ENCODE measurements at regions not wholly inside any gene's neighbourhood (a gene's known extent, or its start where the extent isn't known, plus 50 kb on each side); places are given as distances from the start of the nearest gene placed in this dataset.

GRCh38 chr12:115017346-115017745, 333.4 kb upstream of the TBX3 start:
- no peak for DNase-seq

- DNase-seq, result peak; percentile 66 to 69
Measured at GRCh38 chr12:115013236-115013981, 329.4 kb upstream of the TBX3 start.

GRCh38 chr12:115012861-115013235, 328.9 kb upstream of the TBX3 start:
- DNase-seq, result no peak

- no peak for DNase-seq
Measured at GRCh38 chr12:115011703-115012102, 327.7 kb upstream of the TBX3 start.

GRCh38 chr12:115010324-115010995, 326.5 kb upstream of the TBX3 start:
- no peak for DNase-seq

- no peak for DNase-seq
Measured at GRCh38 chr12:115008929-115009328, 325.0 kb upstream of the TBX3 start.

GRCh38 chr12:115004470-115005146, 320.6 kb upstream of the TBX3 start:
- DNase-seq, result no peak

- no peak for DNase-seq
Measured at GRCh38 chr12:115002434-115002833, 318.5 kb upstream of the TBX3 start.

GRCh38 chr12:115001571-115002180, 317.7 kb upstream of the TBX3 start:
- DNase-seq, result no peak

GRCh38 chr12:115000038-115000437, 316.1 kb upstream of the TBX3 start:
- DNase-seq, result no peak

- no peak for DNase-seq
Measured at GRCh38 chr12:114998750-114999128, 314.8 kb upstream of the TBX3 start.

GRCh38 chr12:114998118-114998749, 314.3 kb upstream of the TBX3 start:
- no peak for DNase-seq

GRCh38 chr12:114996382-114996781, 312.4 kb upstream of the TBX3 start:
- no peak for DNase-seq

- no peak for DNase-seq
Measured at GRCh38 chr12:114995891-114996290, 311.9 kb upstream of the TBX3 start.

- DNase-seq, result peak in 1 of 2 donors; percentile 36
Measured at GRCh38 chr12:114993165-114993564, 309.2 kb upstream of the TBX3 start.

GRCh38 chr12:114992443-114992842, 308.5 kb upstream of the TBX3 start:
- no peak for DNase-seq

- DNase-seq, result no peak
Measured at GRCh38 chr12:114990381-114990780, 306.4 kb upstream of the TBX3 start.

GRCh38 chr12:114986849-114987248, 302.9 kb upstream of the TBX3 start:
- no peak for DNase-seq

- DNase-seq, result no peak
Measured at GRCh38 chr12:114986178-114986714, 302.3 kb upstream of the TBX3 start.

GRCh38 chr12:114984634-114985061, 300.7 kb upstream of the TBX3 start:
- peak; percentile 40 to 49 for DNase-seq

GRCh38 chr12:114982760-114983159, 298.8 kb upstream of the TBX3 start:
- DNase-seq, result no peak

GRCh38 chr12:114981036-114981435, 297.1 kb upstream of the TBX3 start:
- no peak for DNase-seq

Measured in right lung (tissue), 2 donors.